ENCODE measurements at regions not wholly inside any gene's neighbourhood (a gene's known extent, or its start where the extent isn't known, plus 50 kb on each side); places are given as distances from the start of the nearest gene placed in this dataset.
"Not testable (repeated sequence)": the region's sequence is repeated elsewhere in the genome, so short reads cannot be mapped to it uniquely, and the experiment has no call there.

DNA sequence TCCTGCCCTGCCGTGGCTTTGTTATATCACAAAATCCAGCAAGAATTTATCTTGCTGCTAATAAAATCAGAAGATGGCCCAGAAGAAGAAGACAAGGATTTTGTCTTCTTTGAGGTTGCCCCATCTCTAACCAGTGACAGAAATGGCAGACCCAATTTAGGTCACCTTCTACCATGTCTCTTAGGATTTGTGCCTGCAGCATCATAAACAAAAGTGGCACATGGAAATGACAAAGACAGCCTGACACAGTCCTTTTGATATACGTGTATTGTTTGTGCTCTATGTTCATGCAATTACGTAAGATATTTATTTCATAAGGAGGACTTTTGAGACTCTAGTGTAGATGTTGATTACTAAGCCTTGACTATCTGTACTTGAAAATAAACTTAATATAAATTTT, 135.9 kb upstream of the TMTC4 start:
- no peak for DNase-seq

DNA sequence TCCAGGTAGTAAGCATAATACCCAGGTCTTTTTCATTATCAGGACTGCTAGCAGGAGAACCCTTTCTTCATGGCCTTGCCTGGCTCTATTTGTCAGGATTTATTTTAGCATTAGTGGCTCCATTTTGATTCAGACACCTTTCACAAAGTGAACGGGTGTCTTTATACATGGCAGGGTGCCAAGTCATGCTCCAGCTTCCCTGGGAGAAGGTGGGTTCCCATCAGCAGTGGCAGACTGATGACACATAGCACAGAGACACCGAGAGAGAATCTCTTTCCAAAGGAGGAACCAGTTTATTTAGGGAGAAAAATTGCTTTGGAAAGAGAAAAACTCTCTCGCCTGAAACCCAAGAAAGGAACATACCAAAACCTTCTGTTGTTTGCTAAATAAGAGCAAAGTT, 135.3 kb upstream of the TMTC4 start:
- DNase-seq, result no peak

DNA sequence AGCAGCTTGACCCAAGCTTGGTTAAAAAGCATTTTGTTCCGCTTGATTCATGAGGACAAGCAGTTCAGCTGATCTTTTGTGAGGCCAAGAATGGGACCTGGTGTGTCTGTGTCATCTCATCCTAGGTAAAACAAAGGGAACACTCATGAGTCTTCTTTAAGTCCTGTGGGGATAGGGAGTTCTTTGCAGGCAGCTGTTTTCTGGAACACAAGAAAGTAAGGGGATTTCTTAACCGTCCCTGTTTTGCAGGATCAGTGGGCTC, 134.5 kb upstream of the TMTC4 start:
- DNase-seq, result no peak

DNA sequence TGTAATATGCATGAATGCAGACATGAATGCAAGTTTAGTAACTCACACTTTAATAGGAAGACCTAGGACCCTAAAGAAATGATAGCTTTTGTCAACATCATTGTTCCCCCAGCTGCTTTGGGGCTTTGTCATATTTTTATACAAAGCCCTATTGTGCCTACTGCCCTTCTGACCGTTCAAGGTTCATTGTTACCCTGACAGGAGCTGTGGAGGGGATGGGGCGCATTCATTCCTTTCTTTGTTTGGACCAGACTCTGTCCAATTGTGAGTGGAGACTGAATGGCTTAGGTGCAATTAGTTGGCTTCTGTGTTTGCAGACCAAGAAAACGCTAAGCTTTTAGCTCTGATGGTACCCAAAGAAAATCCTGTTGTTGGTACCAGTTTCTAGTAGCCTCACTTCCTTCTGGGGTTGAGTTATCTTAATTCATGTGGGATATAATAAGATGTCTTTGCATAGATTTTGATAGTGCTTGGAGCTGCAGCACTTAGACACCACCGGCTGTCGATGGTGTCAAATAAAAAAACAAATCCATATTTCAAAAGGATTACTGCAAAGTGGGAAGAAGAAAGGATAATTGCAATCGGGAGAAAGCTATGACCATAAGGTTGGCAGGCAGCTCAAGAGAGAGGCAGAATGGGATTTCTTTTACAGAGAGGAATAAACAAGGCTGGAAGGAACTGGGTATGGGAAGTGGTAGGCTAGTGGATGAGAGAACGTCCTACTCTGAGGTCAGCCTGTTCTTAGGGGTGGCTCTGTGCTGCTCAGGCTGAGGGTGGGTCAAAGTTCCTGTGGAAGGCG, 133.9 kb upstream of the TMTC4 start:
- no peak for DNase-seq

DNA sequence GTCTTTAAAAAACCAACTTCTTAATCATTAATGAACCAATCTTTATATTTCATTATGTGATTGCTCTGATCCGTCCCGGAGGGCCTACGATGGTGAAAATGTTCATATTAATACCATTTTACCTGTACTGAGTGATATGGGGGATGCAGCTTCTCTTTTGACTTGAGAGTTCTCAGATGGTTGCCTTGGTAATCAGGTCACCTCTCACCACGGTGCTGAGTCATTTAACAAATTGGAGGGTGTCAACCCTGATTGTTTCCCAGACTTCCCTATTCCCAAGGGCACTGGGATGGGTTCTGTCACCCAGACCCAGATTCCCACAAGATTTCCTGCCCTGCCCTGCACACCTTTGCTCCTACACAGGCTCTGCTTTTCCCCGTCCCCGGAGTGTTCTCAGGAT, 128.5 kb upstream of the TMTC4 start:
- DNase-seq, result no peak

DNA sequence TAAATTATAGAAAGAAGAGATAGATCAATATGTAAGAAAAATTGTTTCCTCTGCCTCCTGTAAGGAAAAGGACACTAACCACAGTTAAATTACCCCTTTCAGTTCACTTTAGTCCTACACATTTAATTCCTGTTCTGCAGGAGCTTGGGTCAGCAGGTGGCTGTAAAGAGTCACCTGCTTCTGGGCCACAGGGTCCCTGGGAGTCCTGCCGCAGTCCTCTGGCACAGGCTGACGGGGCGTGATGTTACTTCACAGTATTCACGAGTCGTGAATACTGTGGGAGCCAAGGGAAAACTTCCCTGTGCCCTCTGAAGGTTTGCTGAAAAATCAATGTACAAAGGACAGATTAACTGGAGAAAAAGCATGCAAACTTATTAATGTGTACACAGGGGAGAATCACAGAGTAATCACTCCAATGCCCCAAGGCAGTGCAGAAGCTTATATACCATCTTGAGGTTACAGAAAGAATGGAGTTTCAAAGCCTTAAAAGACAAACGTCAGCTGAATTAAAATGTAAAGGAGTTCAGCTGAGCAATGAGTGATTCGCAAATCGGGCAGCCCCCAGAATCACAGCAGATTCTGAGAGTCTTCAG, 125.8 kb upstream of the TMTC4 start:
- DNase-seq, result no peak

DNA sequence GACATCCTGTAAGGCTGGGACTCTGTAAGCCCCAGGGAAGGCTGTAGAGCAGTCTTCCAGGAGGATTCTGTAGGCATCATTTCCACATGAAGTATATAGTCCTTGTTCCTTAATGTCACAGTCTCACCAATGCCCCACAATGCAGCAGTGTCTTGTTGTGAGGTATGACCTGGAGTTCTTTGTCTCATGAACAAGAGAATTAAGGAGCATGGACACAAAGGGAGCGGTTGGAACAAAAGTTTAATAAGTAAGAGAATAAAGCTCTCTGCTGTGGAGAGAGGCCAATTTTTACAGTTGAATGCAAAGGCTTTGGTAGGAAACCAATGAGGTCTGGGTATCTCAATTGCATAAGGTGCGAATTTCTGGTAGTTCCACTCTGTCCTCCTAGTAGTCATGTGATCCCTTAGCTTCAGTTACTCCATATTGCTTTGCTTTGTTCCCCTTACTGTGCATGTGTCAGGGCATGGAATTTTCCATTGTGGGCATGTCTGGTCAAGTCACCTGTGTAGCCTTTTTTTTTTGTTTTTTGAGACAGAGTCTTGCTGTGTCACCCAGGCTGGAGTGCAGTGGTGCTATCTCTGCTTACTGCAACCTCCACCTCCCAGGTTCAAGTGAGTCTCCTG, 124.3 kb upstream of the TMTC4 start:
- no peak for DNase-seq

DNA sequence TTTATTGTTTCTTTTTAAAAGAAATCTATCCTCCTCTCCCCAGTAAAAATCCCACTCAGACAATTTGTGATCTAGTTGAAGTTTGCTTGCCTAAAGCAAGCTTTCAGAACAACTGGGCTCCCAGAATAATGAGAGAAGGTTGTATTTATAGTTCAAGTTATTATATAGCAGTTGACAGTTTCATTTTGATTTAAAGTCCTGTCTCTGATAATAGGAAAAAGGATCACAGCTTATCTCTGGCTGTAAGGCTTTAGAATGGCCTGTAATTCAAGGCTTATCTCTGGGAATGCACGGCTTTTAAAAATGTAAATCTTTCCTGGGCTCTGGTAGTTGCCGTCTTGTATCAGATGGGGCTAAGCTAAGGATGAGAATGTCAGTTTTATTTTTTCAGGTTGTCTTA, 123.3 kb upstream of the TMTC4 start:
- no peak for DNase-seq

DNA sequence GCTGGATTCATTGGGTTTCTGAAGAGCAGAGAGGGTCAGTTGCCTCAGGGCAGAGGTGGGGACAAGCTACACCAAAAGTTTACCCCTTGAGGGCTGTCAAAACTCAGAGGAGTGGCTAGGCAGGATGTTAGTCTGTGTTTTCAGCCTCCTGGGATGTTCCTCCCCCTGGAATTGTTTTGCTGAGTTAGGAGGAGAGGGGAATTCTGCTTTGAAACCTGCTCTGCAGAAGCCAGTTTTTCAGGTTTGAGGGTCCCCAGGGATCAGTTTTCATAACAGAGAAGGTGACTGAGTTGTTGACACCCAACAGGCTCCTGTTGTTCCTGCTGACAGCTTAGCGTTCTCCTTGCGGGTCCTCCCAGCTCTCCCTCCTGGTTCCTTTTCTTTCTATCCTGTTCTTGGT, 121.9 kb upstream of the TMTC4 start:
- no peak for DNase-seq

DNA sequence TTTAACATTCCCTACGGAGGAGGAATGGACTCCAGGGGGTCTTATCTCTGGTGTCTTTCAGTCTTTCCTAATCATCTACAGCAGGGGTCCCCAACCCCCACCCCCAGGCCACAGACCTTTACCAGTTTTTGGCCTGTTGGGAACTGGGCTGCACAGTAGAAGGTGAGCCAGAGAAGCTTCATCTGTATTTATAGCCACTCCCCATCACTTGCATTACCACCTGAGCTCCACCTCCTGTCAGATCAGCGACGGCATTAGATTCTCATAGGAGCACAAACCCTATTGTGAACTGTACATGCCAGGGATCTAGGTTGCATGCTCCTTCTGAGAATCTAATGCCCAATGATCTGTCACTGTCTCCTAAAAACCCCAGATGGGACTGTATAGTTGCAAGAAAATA, 120.0 kb upstream of the TMTC4 start:
- no peak for DNase-seq

DNA sequence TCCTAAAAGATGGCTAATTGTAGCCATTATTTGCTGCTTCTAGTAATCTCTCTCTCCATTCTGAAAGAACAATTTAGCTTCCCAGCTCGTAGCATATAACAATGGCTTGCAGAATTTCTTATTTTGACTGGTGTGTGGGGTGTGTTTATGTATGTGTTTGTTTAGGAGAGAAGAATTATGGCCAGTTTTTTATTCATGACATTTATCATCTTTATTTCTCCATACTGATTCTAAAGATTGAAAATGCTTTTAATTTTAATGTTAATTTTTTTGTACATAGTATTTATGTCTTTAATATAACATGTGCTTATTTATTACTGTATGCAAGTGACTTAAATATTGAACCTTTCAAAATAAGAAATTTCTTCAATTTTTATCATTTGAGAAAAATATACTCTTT, 115.8 kb upstream of the TMTC4 start:
- no peak for DNase-seq

DNA sequence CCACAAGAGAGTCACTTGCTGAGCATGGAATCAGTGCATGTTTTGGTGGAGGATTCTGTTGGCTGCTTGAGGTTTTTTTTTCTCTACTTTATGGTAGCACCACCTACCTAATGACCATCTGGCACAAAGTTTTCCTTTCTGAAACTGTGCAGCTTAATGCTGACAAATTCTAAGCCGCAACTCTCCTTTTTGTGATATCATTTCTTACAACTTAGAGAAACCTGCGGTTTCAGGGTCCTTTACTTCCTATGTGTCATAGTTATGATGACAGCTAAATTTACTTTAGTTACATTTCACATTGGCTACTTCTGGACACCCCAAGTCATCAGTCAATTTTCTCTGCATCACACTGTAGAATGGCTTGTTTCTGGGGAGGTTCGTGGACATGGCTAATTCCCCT, 115.4 kb upstream of the TMTC4 start:
- no peak for DNase-seq

DNA sequence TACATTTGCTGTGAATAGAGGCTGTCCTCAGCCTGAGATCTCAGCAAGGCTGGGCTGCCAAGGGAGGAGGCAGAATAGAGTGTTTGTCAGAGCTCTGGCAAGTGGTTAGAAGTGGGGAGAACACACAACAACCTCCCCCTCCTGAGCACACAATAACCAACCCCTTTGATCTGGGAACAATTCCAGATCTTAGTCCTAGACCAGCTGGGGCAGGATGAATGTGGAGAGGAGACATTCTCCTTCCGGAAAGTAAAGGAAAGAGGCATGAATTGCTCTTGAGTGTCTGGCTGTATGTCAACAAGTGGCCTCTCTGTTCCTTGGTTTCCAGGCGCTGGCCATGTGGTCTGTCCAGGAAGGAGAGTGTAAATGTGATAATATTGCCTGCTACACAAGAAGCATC, 114.9 kb upstream of the TMTC4 start:
- no peak for DNase-seq

DNA sequence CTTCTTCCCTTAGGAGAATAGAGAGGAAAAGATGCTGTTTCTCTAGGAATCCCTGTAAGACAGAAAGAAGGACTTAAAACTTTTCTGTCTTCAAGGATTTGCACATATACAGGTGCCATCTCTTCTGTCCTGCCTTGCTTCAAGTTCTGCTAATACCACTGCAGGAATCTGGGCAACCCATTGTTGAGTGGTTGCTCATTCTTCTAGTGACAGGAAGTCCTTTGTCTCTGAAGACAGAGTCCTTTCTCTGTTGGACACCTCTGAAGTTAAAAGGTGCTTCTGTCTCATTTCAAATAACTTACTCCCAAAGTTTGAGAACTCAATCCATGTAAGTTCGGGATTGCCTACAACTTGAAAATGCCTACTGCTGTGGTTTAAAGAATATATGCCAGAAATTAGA, 114.4 kb upstream of the TMTC4 start:
- no peak for DNase-seq

DNA sequence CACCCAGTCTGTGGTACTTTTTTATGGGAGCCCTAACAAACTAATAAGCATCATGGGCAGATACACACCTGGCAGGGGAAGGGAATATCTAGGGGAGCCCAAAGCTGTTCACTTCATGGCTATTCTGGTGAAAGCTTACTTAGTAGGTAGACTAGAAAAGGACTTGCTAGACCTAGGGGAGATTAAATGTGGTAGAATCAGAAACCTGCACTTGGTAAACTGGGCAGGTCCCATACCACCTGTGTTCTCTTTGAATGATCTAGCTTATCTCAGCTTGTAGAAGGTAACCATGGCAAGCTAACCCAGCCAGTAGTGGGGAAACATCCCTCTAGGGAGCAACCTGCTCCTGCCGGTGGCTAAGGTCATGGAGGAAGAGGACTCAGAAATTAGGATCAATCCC, 113.9 kb upstream of the TMTC4 start:
- DNase-seq, result no peak

DNA sequence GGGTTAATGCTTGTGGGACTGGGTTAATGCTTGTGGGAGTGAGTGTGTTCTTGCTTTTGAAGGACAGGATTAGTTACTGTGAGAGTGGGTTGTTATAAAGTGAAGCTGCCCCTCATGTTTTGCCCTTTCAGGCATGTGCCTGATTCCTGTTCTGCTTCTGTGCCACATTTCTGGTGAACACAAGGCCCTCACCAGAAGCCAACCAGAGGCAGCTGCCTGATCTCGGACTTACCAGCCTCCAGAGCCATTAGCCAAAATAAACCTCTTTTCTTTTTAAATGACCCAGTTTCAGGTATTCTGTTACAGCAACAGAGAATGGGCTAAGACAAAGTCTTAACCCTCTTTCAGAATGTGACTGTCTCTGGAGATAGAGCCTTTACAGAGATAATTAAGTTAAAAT, 113.3 kb upstream of the TMTC4 start:
- DNase-seq, result no peak

DNA sequence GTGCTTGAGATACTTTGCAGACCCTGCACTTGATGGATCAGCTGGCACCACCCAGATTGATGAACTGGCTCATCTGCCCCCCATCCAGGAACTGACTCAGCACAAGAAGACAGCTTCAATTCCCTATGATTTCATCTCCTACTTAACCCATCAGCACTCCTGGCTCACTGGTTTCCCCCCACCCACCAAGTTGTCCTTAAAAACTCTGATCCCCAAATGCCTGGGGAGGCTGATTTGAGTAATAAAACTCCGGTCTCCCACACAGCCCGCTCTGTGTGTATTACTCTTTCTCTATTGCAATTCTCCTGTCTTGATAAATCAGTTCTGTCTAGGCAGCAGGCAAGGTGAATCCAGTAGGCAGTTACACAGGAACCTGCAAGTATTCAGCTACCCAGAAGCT, 102.1 kb upstream of the TMTC4 start:
- not testable (repeated sequence) for DNase-seq

DNA sequence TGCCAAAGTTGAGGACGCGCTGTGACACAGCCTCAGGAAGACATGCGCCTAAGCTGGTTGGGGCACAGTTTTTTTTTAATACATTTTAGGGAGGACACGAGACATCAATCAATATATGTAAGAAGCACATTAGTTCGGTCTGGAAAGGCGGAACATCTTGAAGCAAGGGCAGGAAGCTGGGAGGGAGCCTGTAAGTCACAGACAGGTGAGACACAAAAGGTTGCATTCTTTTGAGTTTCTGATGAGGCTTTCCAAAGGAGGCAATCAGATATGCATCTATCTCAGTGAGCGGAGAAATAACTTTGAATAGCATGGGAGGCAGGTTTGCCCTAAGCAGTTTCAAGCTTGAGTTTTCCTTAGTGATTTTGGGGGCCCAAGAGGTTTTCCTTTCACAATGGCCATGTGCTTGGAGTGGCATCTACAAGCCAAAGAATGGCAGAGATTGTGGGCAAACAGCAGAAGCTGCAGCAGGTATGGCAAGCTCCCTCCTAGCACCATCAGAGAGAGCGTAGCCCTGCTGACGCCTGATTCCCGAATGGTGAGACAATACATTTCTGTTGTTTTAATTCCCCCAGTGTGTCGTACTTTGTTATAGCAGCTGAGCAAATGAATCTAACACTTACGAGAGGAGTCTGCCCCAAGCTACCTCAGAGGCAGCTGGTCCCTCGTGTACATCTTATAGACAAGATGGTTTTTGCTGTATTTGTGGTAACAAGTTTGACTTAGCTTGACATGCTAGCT, 99.5 kb upstream of the TMTC4 start:
- peak; percentile 20 for DNase-seq

DNA sequence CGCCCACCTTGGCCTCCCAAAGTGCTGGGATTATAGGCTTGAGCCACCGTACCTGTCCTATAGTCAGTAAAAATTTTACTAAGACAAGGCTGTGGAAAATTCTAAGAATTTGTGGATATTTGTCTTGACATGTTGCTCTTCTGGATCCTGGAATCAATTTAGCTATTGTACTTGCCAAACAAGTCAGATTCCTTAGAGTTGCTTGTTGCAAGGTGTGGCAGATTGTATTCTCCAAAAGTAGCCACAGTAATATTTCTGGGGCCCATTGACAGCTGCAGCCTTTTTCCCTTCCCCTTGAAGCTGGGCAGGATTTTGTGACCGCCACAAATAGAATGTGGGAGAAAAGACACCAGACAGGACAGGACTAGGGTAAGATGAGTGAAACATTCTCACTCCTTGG, 98.8 kb upstream of the TMTC4 start:
- no peak for DNase-seq

DNA sequence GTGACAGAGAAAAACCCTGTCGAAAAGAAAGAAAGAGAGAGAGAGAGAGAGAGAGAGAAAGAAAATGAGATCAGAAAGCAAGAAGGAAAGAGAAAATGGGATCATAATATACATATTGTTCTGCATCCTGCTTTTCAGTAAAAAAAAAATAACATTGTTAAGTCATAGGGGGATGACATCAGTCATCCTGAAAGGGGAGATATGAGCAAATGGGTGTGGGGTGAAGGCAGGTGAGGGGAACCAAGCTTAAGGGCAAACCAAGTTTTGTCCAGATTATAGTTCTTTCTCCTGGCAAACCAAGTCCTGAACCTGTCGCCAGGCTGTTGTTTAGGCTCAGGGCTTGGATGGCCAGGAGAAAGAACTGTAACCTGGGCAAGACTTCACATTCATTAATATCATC, 92.6 kb upstream of the TMTC4 start:
- DNase-seq, result no peak

DNA sequence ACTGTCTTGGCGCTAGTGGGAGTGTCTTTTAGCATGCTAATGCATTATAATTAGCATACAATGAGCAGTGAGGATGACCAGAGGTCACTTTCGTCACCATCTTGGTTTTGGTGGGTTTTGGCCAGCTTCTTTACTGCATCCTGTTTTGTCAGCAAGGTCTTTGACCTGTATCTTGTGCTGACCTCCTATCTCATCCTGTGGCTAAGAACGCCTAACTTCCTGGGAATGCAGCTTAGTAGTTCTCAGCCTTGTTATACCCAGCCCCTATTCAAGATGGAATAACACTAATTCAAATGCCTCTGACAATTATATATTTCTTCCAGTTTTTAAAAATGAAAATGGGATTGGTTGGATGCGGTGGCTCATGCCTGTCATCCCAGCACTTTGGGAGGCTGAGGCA, 92.0 kb upstream of the TMTC4 start:
- not testable (repeated sequence) for DNase-seq

DNA sequence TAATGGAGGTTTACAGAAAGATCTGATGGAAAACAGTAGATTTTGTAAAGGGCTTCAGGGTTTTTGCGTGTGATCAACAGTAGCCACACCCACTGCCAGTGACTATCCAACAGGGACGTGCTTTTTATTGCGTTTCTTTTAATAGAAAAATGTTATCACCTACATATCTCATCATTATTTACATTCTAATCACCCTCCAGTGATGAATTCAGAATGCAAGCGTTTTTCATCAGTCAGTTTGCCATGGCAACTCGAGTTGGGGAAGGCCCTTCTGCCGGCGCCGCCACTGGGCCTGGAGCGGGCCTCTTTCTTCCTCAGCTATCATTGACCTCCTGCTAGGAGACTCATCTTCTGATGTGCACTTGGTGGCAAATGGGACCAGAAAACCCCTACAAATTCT, 90.3 kb upstream of the TMTC4 start:
- DNase-seq, result no peak

DNA sequence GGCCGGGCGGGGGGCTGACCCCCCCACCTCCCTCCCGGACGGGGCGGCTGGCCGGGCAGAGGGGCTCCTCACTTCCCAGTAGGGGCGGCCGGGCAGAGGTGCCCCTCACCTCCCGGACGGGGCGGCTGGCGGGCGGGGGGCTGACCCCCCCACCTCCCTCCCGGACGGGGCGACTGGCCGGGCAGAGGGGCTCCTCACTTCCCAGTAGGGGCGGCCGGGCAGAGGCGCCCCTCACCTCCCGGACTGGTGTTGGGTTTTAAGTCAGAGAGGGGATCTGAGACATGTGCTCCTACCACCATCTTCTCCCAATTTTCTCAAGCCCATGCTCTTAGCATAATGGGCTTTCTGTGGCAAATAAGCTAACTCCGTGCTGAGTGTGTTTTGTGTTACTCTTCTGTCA, 87.5 kb upstream of the TMTC4 start:
- DNase-seq, result not testable (repeated sequence)

DNA sequence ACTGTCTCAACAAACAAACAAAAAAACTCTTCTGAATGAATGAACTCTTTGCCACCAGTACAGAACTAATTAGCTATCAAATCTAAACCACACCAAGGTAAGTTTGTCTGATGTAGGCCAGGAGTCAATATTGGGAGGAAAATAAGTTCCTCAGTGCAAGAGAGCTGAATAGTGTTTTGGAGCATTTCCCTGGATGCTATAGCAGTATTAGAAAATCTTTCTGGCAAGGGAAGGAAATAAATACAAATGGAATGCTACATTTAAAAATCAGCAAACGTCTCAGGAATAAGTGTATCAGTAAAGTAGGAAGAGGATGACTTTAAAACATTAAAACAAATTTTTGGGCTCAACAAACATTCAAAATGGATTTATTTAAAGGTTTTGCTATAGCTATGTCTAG, 81.3 kb upstream of the TMTC4 start:
- DNase-seq, result no peak
